ENCODE measurements at regions not wholly inside any gene's neighbourhood (a gene's known extent, or its start where the extent isn't known, plus 50 kb on each side); places are given as distances from the start of the nearest gene placed in this dataset.

GRCh38 chr13:34127523-34127922, 309.6 kb downstream of the RFC3 start:
- no peak overlapping the region for H2AFZ ChIP-seq (ENCODE audit: low read depth, low read length)
- H3K27me3 ChIP-seq (ENCODE audit: low read depth, low read length) = no peaks in the 10 kb centered on the region
- no peaks in the 10 kb centered on the region for H3K36me3 ChIP-seq (replicated peaks; ENCODE audit: low read depth, low read length)
- no peak overlapping the region for H3K9ac ChIP-seq (ENCODE audit: low read length)
- no peak overlapping the region for H3K4me2 ChIP-seq (ENCODE audit: low read length)
- H3K9me3 ChIP-seq (ENCODE audit: insufficient read depth, low read length) = no peaks in the 10 kb centered on the region
- no peak overlapping the region for H3K4me3 ChIP-seq (ENCODE audit: low read length)
- H3K79me2 ChIP-seq (ENCODE audit: low read length) = no peaks in the 10 kb centered on the region
- TF ChIP-seq EZH2phosphoT487 (IDR thresholded peaks at IDR 0.05; ENCODE audit: low read depth) (no peak), CTCF (IDR thresholded peaks at IDR 0.05; ENCODE audit: low read depth, low read length) (no peak)
- H3K4me1 ChIP-seq (ENCODE audit: low read length) = no peaks in the 10 kb centered on the region
- H3K27ac ChIP-seq (ENCODE audit: low read length) = no peak overlapping the region
- no peaks in the 10 kb centered on the region for H4K20me1 ChIP-seq (ENCODE audit: insufficient read depth, low read length)

- Histone ChIP-seq H3K79me2 (ENCODE audit: low read length) (no peaks in the 10 kb centered on the region), H3K27me3 (ENCODE audit: low read depth, low read length) (no peaks in the 10 kb centered on the region), H3K27ac (ENCODE audit: low read length) (no peak overlapping the region), H3K4me2 (ENCODE audit: low read length) (no peak overlapping the region), H2AFZ (ENCODE audit: low read depth, low read length) (no peak overlapping the region), H3K4me3 (ENCODE audit: low read length) (no peak overlapping the region), H3K36me3 (replicated peaks; ENCODE audit: low read depth, low read length) (no peaks in the 10 kb centered on the region), H3K9ac (ENCODE audit: low read length) (no peak overlapping the region), H3K9me3 (ENCODE audit: insufficient read depth, low read length) (no peaks in the 10 kb centered on the region), H3K4me1 (ENCODE audit: low read length) (no peaks in the 10 kb centered on the region), H4K20me1 (ENCODE audit: insufficient read depth, low read length) (no peaks in the 10 kb centered on the region)
- no peak for TF ChIP-seq EZH2phosphoT487 (IDR thresholded peaks at IDR 0.05; ENCODE audit: low read depth)
- no peak for TF ChIP-seq CTCF (IDR thresholded peaks at IDR 0.05; ENCODE audit: low read depth, low read length)
Measured at GRCh38 chr13:34128661-34129060, 310.7 kb downstream of the RFC3 start.

- H3K4me2 ChIP-seq (ENCODE audit: low read length) = no peak overlapping the region
- no peaks in the 10 kb centered on the region for H3K4me1 ChIP-seq (ENCODE audit: low read length)
- H3K79me2 ChIP-seq (ENCODE audit: low read length) = no peaks in the 10 kb centered on the region
- no peak overlapping the region for H2AFZ ChIP-seq (ENCODE audit: low read depth, low read length)
- no peaks in the 10 kb centered on the region for H4K20me1 ChIP-seq (ENCODE audit: insufficient read depth, low read length)
- H3K27me3 ChIP-seq (ENCODE audit: low read depth, low read length) = no peaks in the 10 kb centered on the region
- no peak for TF ChIP-seq CTCF (IDR thresholded peaks at IDR 0.05; ENCODE audit: low read depth, low read length)
- TF ChIP-seq EZH2phosphoT487 (IDR thresholded peaks at IDR 0.05; ENCODE audit: low read depth) = no peak
- H3K9me3 ChIP-seq (ENCODE audit: insufficient read depth, low read length) = no peaks in the 10 kb centered on the region
- H3K4me3 ChIP-seq (ENCODE audit: low read length) = no peak overlapping the region
- H3K9ac ChIP-seq (ENCODE audit: low read length) = no peak overlapping the region
- H3K27ac ChIP-seq (ENCODE audit: low read length) = no peak overlapping the region
- no peaks in the 10 kb centered on the region for H3K36me3 ChIP-seq (replicated peaks; ENCODE audit: low read depth, low read length)
Measured at GRCh38 chr13:34129436-34129835, 311.5 kb downstream of the RFC3 start.

- H3K9me3 ChIP-seq (ENCODE audit: insufficient read depth, low read length) = peaks cover 3% of the 10 kb centered on the region; the same call in 1 of the 2 replicates
- TF ChIP-seq CTCF (IDR thresholded peaks at IDR 0.05; ENCODE audit: low read depth, low read length) = no peak
- TF ChIP-seq EZH2phosphoT487 (IDR thresholded peaks at IDR 0.05; ENCODE audit: low read depth) = no peak
Measured at GRCh38 chr13:34137200-34137599, 319.3 kb downstream of the RFC3 start.

More at GRCh38 chr13:34137200-34137599, 319.3 kb downstream of the RFC3 start:
- Histone ChIP-seq H3K4me2 (ENCODE audit: low read length) (no peak overlapping the region), H3K27me3 (ENCODE audit: low read depth, low read length) (no peaks in the 10 kb centered on the region), H3K27ac (ENCODE audit: low read length) (no peak overlapping the region), H4K20me1 (ENCODE audit: insufficient read depth, low read length) (no peaks in the 10 kb centered on the region), H3K36me3 (replicated peaks; ENCODE audit: low read depth, low read length) (no peaks in the 10 kb centered on the region), H3K4me1 (ENCODE audit: low read length) (no peaks in the 10 kb centered on the region), H3K79me2 (ENCODE audit: low read length) (no peaks in the 10 kb centered on the region), H2AFZ (ENCODE audit: low read depth, low read length) (no peak overlapping the region), H3K9ac (ENCODE audit: low read length) (no peak overlapping the region), H3K4me3 (ENCODE audit: low read length) (no peak overlapping the region)

Measured in OCI-LY3 (cell line).